Mesothelial cell of epicardium (in vitro differentiated cells): ENCODE measurements at regions not wholly inside any gene's neighbourhood (a gene's known extent, or its start where the extent isn't known, plus 50 kb on each side); places are given as distances from the start of the nearest gene placed in this dataset.
A peak's percentile ranks its signal among the peaks of the same experiment; 100 is the strongest.
"Not testable (repeated sequence)": the region's sequence is repeated elsewhere in the genome, so short reads cannot be mapped to it uniquely, and the experiment has no call there.

Experiments
- DNase-seq, 2 experiments: peaks; one replicate each; pipeline ENCODE4 v3.0.0; 2021; ENCODE audit warnings: low spot score in 2 of 2; ENCODE audit not compliant: unreplicated experiment in 2 of 2
- H3K27ac Mint-ChIP-seq: 2 replicates; pipeline ENCODE4 v1.8.0; 2021; ENCODE audit warnings: mixed read lengths
- H3K27me3 Mint-ChIP-seq: 2 replicates; pipeline ENCODE4 v1.8.0; 2021; ENCODE audit warnings: low read depth, mixed read lengths
- H3K36me3 Mint-ChIP-seq: 2 replicates; pipeline ENCODE4 v1.8.0; 2021; ENCODE audit warnings: mixed read lengths
- H3K4me1 Mint-ChIP-seq: 2 replicates; pipeline ENCODE4 v1.8.0; 2021; ENCODE audit warnings: mixed read lengths
- H3K4me3 Mint-ChIP-seq: 2 replicates; pipeline ENCODE4 v1.8.0; 2021; ENCODE audit warnings: mild to moderate bottlenecking, moderate library complexity, mixed read lengths
- H3K9me3 Mint-ChIP-seq: 2 replicates; pipeline ENCODE4 v1.8.0; 2021; ENCODE audit warnings: mixed read lengths
- TF ChIP-seq, protein P1 (sequence below): fragments of 200-600 bp; sonication (generic); IDR thresholded peaks from one replicate; pipeline ENCODE4 v1.5.0; 2021; ENCODE audit warnings: antibody characterized with exemption; ENCODE audit not compliant: unreplicated experiment

GRCh38 chr15:35247150-35247549 lies 162.1 kb upstream of the NANOGP8 start:
- Mint-ChIP-seq H3K27ac (peak overlapping the region; percentile 62), H3K9me3 (no peaks in the 10 kb centered on the region), H3K36me3 (no peaks in the 10 kb centered on the region), H3K27me3 (no peaks in the 10 kb centered on the region), H3K4me1 (peaks cover 25% of the 10 kb centered on the region), H3K4me3 (no peak overlapping the region)
- no peak for DNase-seq
- TF ChIP-seq, protein P1, sequence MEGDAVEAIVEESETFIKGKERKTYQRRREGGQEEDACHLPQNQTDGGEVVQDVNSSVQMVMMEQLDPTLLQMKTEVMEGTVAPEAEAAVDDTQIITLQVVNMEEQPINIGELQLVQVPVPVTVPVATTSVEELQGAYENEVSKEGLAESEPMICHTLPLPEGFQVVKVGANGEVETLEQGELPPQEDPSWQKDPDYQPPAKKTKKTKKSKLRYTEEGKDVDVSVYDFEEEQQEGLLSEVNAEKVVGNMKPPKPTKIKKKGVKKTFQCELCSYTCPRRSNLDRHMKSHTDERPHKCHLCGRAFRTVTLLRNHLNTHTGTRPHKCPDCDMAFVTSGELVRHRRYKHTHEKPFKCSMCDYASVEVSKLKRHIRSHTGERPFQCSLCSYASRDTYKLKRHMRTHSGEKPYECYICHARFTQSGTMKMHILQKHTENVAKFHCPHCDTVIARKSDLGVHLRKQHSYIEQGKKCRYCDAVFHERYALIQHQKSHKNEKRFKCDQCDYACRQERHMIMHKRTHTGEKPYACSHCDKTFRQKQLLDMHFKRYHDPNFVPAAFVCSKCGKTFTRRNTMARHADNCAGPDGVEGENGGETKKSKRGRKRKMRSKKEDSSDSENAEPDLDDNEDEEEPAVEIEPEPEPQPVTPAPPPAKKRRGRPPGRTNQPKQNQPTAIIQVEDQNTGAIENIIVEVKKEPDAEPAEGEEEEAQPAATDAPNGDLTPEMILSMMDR, result no peak

GRCh38 chr15:35246451-35246850 lies 161.4 kb upstream of the NANOGP8 start:
- Mint-ChIP-seq H3K27me3 (no peaks in the 10 kb centered on the region), H3K4me1 (peaks cover 24% of the 10 kb centered on the region), H3K9me3 (no peaks in the 10 kb centered on the region), H3K4me3 (no peak overlapping the region), H3K36me3 (no peaks in the 10 kb centered on the region), H3K27ac (no peak overlapping the region)
- no peak for DNase-seq
- TF ChIP-seq, protein P1, result no peak

GRCh38 chr15:35245681-35246080 lies 160.6 kb upstream of the NANOGP8 start:
- H3K4me1 Mint-ChIP-seq, result peaks cover 25% of the 10 kb centered on the region
- not testable (repeated sequence) for H3K9me3 Mint-ChIP-seq, H3K27ac Mint-ChIP-seq, H3K4me3 Mint-ChIP-seq, DNase-seq, H3K36me3 Mint-ChIP-seq, H3K27me3 Mint-ChIP-seq

DNA sequence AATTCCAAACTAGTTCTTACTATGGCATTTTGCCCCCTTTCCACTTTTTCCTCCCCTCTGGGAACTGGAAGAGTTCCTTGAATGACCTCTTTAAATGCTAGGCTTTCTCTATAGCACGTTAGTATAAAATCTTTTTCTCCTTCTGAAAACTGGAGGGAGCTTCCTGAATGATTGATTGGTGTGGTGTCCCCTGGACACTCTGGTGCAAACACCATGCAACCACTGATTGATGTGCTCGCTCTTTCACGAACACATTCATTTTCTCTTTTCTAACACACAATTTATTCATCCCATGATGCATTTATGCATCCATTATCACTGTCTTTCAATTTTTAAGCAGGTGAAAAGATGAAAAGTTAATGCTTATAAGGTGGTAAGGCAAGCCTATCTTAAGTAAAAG lies 159.1 kb upstream of the NANOGP8 start:
- peaks cover 5% of the 10 kb centered on the region for H3K9me3 Mint-ChIP-seq
- no peak overlapping the region for H3K27ac Mint-ChIP-seq
- TF ChIP-seq, protein P1, result no peak
- H3K4me3 Mint-ChIP-seq, result no peak overlapping the region
- no peak for DNase-seq
- no peaks in the 10 kb centered on the region for H3K27me3 Mint-ChIP-seq
- no peaks in the 10 kb centered on the region for H3K36me3 Mint-ChIP-seq
- H3K4me1 Mint-ChIP-seq, result peaks cover 25% of the 10 kb centered on the region

DNA sequence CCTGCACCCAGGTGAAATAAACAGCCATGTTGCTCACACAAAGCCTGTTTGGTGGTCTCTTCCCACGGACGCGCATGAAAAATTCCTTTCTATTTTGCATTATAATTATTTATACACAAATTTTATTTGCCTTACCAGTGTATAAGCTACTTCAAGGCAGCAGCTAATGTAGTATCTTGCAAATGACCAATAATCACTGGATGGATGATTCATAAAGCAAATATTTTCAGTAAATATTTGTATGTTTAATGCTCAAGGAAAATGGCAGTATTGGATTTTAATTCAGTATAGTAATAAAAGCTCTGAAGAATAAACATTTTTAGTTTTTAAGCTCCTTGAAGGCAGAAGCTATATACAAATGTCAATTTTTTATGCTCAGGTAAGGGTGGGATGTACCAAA lies 158.7 kb upstream of the NANOGP8 start:
- Mint-ChIP-seq H3K27ac (no peak overlapping the region), H3K27me3 (no peaks in the 10 kb centered on the region), H3K4me1 (peaks cover 25% of the 10 kb centered on the region), H3K4me3 (no peak overlapping the region), H3K9me3 (peaks cover 10% of the 10 kb centered on the region), H3K36me3 (no peaks in the 10 kb centered on the region)
- DNase-seq, result no peak
- TF ChIP-seq, protein P1, result no peak

GRCh38 chr15:35239693-35240092 lies 154.6 kb upstream of the NANOGP8 start:
- H3K4me1 Mint-ChIP-seq, H3K4me3 Mint-ChIP-seq, H3K27ac Mint-ChIP-seq: not testable (repeated sequence)

GRCh38 chr15:35238448-35238847 lies 153.4 kb upstream of the NANOGP8 start:
- H3K9me3 Mint-ChIP-seq, result peaks cover 22% of the 10 kb centered on the region
- H3K27me3 Mint-ChIP-seq, H3K27ac Mint-ChIP-seq: not testable (repeated sequence)

More at GRCh38 chr15:35239693-35240092, 154.6 kb upstream of the NANOGP8 start:
- peaks cover 22% of the 10 kb centered on the region for H3K9me3 Mint-ChIP-seq
- H3K36me3 Mint-ChIP-seq, DNase-seq, H3K27me3 Mint-ChIP-seq: not testable (repeated sequence)

More at GRCh38 chr15:35238448-35238847, 153.4 kb upstream of the NANOGP8 start:
- not testable (repeated sequence) for H3K36me3 Mint-ChIP-seq, DNase-seq, H3K4me3 Mint-ChIP-seq, H3K4me1 Mint-ChIP-seq
